Stimulated activated memory B cell treated with anti-CD40 and anti-IgM and Interleukin-4, amounts not matched to agents 10 μg/mL and 1 μg/mL and 100 μg/mL, for 72 hours (primary cell): ENCODE measurements at regions not wholly inside any gene's neighbourhood (a gene's known extent, or its start where the extent isn't known, plus 50 kb on each side); places are given as distances from the start of the nearest gene placed in this dataset.

ENCODE experiments used
- ATAC-seq: fragments of 150-1000 bp; cut with Tn5 transposase; 2 replicates; pipeline ENCODE4 v1.10.0; 2021
- H3K27ac Mint-ChIP-seq: one replicate; pipeline ENCODE4 v1.8.0; 2022; ENCODE audit warnings: mild to moderate bottlenecking, mixed read lengths
- H3K27me3 Mint-ChIP-seq: one replicate; pipeline ENCODE4 v1.8.0; 2022; ENCODE audit warnings: mixed read lengths
- H3K36me3 Mint-ChIP-seq: one replicate; pipeline ENCODE4 v1.8.0; 2022; ENCODE audit warnings: mixed read lengths
- H3K4me1 Mint-ChIP-seq: one replicate; pipeline ENCODE4 v1.8.0; 2022; ENCODE audit warnings: mixed read lengths
- H3K4me3 Mint-ChIP-seq: one replicate; pipeline ENCODE4 v1.8.0; 2022; ENCODE audit warnings: mild to moderate bottlenecking, moderate library complexity, mixed read lengths
- H3K9me3 Mint-ChIP-seq: one replicate; pipeline ENCODE4 v1.8.0; 2022; ENCODE audit warnings: mixed read lengths

DNA sequence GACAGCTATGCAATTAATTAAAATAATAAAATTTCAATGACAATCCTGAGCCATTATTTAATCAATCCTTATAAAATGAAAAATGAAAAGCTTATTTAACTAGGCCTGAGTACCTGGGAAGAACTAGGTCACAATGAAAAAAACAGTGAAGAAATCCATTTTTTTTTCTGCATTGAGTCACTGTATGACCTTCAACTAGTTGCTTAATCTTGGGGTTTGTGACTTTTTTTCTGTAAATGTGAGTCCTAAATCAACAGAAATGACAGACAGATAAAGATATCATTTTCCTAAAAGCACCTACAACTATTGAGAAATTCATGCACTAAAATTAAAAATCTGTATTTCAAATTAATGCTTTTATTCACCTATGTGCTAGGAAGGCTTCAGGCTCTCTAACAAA lies 96.8 kb downstream of the TMEM26 start:
- Mint-ChIP-seq H3K9me3 (no peaks in the 10 kb centered on the region), H3K36me3 (no peaks in the 10 kb centered on the region), H3K4me3 (no peak overlapping the region), H3K27me3 (peaks cover 9% of the 10 kb centered on the region), H3K4me1 (no peaks in the 10 kb centered on the region), H3K27ac (no peak overlapping the region)
- ATAC-seq, result no peak

DNA sequence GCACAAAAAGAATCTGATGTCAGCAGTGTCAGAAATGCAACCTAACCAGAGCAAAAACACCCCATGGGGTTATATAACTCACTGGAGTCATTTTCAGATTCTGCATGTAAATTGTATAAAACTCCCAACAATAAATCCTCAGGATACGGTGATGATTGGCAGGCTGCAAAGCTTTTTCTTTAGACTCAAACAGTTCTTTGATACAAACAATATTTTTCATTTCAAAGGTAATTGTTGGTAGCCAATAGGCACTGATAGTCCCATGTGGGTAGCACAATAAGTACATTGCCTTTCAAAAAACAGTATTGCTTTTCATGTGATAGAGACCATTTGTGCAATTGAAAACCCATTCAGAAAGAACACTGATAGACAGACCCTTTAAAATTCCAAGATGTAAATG lies 98.0 kb downstream of the TMEM26 start:
- Mint-ChIP-seq H3K36me3 (no peaks in the 10 kb centered on the region), H3K4me1 (no peaks in the 10 kb centered on the region), H3K27ac (no peak overlapping the region), H3K27me3 (peaks cover 9% of the 10 kb centered on the region), H3K9me3 (no peaks in the 10 kb centered on the region), H3K4me3 (no peak overlapping the region)
- ATAC-seq, result no peak

DNA sequence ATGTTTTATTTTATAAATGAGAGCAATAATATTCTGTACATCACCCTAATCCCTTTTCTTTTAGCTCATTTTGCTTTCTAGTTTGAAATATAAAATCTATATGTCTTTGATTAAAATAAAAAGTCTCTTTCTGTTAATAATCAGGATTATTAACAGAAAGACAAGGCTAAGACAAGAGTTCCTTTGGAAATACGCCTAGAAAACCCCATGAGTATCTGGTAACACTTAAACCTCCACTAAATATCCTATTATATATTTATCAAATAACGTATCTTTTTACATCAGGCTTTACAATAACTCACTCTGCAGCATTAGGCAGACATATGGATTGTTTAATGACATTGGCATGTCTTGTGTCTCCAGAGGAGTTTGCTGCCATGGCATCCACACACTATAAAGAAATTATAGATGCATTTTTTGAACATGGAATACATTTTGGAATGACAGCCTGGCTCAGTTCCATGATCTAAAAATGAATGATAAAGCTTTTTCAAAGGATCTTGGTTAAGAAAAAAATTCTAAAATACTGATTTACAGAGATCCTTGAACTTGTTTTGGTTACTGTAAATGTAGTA lies 98.7 kb downstream of the TMEM26 start:
- Mint-ChIP-seq H3K27me3 (peaks cover 9% of the 10 kb centered on the region), H3K9me3 (no peaks in the 10 kb centered on the region), H3K4me1 (no peaks in the 10 kb centered on the region), H3K36me3 (no peaks in the 10 kb centered on the region), H3K27ac (no peak overlapping the region), H3K4me3 (no peak overlapping the region)
- no peak for ATAC-seq

DNA sequence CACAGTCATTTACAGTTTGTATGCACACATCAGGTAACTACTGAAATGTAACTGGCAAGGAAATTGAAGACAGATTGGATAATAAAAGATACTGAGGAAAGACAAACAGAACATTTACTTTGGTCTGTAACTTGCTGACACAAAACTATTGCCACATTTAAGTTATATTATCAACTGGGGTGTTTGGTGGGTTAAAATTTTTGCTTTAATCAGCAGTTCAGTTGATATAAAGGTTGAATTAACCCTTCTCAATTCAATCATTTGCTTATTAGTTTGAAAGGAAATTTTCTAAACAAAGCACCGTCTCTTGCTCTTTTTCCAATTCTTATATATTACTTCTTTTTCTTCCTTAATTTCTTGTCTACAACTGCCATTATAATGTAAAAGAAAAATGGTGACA lies 102.4 kb downstream of the TMEM26 start:
- H3K27ac Mint-ChIP-seq, result no peak overlapping the region
- H3K27me3 Mint-ChIP-seq, result peaks cover 16% of the 10 kb centered on the region
- ATAC-seq, result no peak
- H3K9me3 Mint-ChIP-seq, result peaks cover 3% of the 10 kb centered on the region
- no peaks in the 10 kb centered on the region for H3K4me1 Mint-ChIP-seq
- H3K36me3 Mint-ChIP-seq, result no peaks in the 10 kb centered on the region
- no peak overlapping the region for H3K4me3 Mint-ChIP-seq

DNA sequence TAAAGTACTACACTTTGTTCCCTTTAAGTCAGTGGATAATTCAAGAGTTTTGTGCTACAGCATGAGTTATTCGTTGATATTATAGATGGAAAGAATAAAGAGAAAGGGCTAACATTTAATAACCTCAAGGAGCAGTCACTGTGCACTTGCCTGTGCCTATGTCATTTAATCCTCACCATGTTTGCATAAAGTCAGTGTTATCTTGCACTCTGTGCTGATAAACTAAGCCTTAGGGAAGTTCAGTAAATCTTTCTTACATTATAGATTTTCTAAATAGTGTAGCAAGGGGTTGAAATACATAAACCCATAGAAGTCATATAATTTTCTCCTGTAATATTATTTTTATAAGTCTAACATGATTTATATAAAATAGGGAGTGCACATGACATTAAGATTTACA lies 103.1 kb downstream of the TMEM26 start:
- Mint-ChIP-seq H3K27me3 (peaks cover 16% of the 10 kb centered on the region), H3K4me3 (no peak overlapping the region), H3K4me1 (no peaks in the 10 kb centered on the region), H3K9me3 (peaks cover 3% of the 10 kb centered on the region), H3K36me3 (no peaks in the 10 kb centered on the region), H3K27ac (no peak overlapping the region)
- ATAC-seq, result no peak

DNA sequence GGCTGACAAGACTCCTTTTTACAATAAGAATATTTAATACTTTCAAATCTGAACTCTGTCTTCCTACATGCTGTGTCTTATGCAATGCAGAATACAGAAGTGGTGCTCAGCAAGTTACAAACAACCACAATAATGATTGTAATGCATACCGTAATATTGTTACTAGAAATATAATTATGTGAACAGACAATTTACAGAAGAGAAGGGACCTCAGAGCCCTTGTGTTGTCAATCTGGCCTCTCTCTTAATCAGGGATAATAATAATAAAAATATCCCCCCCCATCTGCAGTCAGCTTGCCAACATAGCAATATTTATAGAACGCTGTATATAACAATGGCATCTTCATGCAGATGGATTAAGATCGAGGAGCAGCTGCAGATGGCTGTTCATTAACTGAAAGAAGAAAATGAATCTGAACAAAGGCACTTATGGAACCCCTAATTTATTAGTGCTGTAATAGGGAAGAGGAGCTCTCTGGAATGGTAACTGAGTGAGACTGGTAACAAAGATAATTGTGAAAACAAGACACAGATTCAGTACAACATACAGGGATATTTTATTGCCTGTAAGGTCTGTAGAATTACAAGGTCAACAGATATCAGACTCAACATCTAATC lies 106.3 kb downstream of the TMEM26 start:
- ATAC-seq, result no peak
- H3K9me3 Mint-ChIP-seq, result peaks cover 3% of the 10 kb centered on the region
- H3K27me3 Mint-ChIP-seq, result peaks cover 21% of the 10 kb centered on the region
- H3K4me1 Mint-ChIP-seq, result no peaks in the 10 kb centered on the region
- H3K27ac Mint-ChIP-seq, result no peak overlapping the region
- no peaks in the 10 kb centered on the region for H3K36me3 Mint-ChIP-seq
- H3K4me3 Mint-ChIP-seq, result no peak overlapping the region

DNA sequence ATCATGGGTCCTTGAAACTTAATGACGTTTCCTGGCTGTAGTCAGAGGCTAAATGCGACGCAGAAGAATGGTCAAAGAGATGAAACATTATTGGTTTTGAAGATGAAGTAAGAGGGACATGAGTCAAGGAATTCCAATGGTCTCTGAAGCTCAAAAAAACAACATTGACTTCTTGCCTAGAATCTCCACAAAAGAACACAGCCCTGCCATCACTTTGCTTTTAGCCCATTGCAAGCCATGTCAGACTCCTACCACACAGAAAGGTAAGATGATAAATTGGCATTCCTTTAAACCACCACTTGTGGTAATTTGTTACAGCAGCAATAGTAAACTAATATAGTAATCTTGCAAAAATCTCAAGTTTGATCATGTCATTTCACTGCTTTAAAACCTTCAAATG lies 109.4 kb downstream of the TMEM26 start:
- H3K27me3 Mint-ChIP-seq, result peaks cover 17% of the 10 kb centered on the region
- H3K9me3 Mint-ChIP-seq, result peaks cover 3% of the 10 kb centered on the region
- ATAC-seq, result no peak
- no peaks in the 10 kb centered on the region for H3K4me1 Mint-ChIP-seq
- H3K36me3 Mint-ChIP-seq, result no peaks in the 10 kb centered on the region
- H3K4me3 Mint-ChIP-seq, result no peak overlapping the region
- no peak overlapping the region for H3K27ac Mint-ChIP-seq

DNA sequence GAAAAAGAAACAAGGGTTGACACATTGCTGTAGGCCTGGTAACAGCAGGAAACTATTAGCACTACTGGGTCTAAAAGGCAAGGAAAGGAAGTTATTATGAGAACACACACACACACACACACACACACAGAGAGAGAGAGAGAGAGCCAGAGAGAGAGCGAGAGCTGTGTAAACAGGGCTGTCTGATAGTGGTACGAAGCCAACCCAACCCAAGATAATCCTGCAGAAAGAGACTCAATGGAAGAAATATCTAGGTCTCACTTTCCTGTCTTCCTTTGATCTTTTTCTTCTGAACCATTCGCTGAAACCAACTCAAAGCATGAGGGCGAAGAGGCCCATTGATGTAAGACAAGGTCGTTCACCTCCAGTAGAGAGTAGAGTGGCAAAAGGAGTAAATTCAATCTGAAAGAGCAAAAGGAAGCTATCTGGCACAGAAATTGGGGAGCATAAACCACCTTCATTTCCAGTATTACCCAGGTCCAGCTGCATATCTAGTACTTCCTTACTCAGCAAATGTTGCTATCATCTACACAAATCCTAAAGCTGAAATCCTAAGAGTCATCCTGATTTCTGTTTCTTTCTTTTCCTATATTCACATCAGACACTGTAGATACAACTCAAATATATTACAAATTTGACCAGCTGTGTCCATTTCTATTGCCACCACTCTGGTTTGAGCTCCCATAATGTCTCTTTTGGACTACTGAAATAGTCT lies 110.2 kb downstream of the TMEM26 start:
- ATAC-seq, result no peak
- Mint-ChIP-seq H3K36me3 (no peaks in the 10 kb centered on the region), H3K27me3 (peaks cover 17% of the 10 kb centered on the region), H3K27ac (no peak overlapping the region), H3K4me1 (no peaks in the 10 kb centered on the region), H3K4me3 (no peak overlapping the region), H3K9me3 (peaks cover 3% of the 10 kb centered on the region)

DNA sequence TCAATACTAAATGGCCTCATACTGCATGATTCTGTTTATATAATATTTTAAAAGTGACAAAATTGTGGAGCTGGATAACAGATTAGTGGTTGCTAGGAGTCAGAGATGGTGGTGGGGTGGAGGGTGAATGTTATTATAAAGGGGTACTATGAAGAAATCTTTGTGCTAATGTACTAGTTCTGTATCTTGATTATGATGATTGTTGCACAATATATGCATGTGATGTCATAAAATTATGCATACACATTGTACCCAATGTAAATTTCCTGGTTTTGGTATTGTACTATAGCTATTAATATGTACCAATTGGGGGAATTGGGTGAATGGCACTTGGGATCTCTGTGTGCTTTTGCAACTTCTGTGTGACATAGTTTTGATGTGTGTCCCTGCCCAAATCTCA lies 112.2 kb downstream of the TMEM26 start:
- no peak overlapping the region for H3K4me3 Mint-ChIP-seq
- H3K9me3 Mint-ChIP-seq, result no peaks in the 10 kb centered on the region
- ATAC-seq, result no peak
- no peaks in the 10 kb centered on the region for H3K36me3 Mint-ChIP-seq
- no peaks in the 10 kb centered on the region for H3K4me1 Mint-ChIP-seq
- peaks cover 9% of the 10 kb centered on the region for H3K27me3 Mint-ChIP-seq
- H3K27ac Mint-ChIP-seq, result no peak overlapping the region

DNA sequence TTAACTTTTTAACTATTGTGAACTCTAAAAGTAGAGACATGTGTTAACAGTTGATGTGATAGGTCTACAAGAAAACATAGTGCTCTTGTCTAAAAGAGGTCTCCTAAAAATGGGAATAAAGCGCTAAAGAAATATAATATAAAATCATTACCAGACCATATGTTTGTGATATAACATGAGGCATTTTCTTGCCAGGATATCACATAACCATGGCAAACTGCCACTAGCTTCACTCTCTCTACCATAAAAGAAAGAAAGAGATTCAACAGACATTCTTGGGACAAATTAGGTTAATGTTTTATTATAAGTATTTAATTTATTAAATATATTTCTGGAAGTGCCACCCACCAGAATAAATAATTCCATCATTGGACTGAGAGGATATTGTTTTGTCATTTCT lies 115.0 kb downstream of the TMEM26 start:
- Mint-ChIP-seq H3K36me3 (no peaks in the 10 kb centered on the region), H3K9me3 (no peaks in the 10 kb centered on the region), H3K4me3 (no peak overlapping the region), H3K27me3 (no peaks in the 10 kb centered on the region), H3K27ac (no peak overlapping the region), H3K4me1 (no peaks in the 10 kb centered on the region)
- ATAC-seq, result no peak

DNA sequence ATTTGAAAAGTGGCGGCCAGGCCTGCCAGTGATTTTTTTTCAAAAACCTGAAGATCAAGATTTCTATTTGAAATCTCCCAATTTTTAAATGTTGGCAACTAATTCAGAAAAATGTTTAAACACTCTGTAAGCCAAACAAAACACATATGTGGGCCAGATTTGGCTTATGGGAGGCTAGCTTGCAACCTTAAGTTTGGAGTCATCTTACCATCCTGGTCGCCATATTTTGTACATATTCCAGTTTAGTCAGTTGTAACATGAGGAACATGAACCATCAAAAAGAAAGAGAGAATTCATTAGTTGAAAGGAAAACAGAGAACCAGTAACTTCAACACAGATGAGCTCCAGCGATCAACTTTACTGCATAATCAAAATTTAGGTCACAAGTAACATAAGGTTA lies 115.4 kb downstream of the TMEM26 start:
- Mint-ChIP-seq H3K27ac (no peak overlapping the region), H3K27me3 (no peaks in the 10 kb centered on the region), H3K4me3 (no peak overlapping the region), H3K4me1 (no peaks in the 10 kb centered on the region), H3K36me3 (no peaks in the 10 kb centered on the region), H3K9me3 (no peaks in the 10 kb centered on the region)
- no peak for ATAC-seq

DNA sequence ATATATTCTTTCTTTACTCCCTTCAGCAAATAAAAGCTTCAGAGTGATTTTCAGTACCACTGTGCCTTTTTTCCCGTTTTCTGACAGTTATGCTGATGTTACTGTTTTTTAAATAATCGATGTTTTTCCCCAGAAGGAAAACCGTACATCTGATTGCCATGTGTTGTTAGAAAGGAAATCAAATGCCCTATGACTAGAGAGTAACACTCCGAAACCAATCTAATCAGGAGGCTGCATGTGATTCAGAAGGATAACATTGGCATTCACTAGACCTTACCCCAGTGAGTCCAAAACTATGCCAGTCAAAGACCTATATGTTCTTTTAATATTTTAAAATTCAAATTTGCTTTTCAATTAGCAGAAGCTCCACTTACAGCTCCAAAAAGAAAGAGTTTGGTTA lies 116.3 kb downstream of the TMEM26 start:
- no peak for ATAC-seq
- Mint-ChIP-seq H3K36me3 (no peaks in the 10 kb centered on the region), H3K9me3 (no peaks in the 10 kb centered on the region), H3K4me3 (no peak overlapping the region), H3K4me1 (no peaks in the 10 kb centered on the region), H3K27me3 (no peaks in the 10 kb centered on the region), H3K27ac (no peak overlapping the region)

DNA sequence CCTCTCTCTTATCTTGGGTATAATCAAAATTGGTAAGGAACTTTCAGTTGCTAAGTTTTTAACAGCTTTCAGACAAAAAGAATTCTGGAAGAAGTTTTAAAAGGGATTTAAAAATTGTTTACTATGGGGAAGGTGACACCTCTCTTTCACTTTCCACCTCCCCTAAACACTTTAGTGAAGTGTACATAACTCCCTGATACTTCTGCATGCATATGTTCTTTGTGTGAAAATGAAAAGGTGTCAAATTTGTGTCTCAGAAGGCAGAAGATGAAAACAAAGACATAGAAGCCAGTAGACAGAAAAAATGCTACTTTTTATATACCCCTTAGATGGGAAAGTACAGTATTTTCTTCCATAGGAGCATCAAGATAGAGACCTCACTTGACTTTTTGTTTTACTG lies 117.8 kb downstream of the TMEM26 start:
- Mint-ChIP-seq H3K36me3 (no peaks in the 10 kb centered on the region), H3K27me3 (no peaks in the 10 kb centered on the region), H3K4me3 (no peak overlapping the region), H3K9me3 (no peaks in the 10 kb centered on the region), H3K27ac (no peak overlapping the region), H3K4me1 (no peaks in the 10 kb centered on the region)
- ATAC-seq, result no peak

DNA sequence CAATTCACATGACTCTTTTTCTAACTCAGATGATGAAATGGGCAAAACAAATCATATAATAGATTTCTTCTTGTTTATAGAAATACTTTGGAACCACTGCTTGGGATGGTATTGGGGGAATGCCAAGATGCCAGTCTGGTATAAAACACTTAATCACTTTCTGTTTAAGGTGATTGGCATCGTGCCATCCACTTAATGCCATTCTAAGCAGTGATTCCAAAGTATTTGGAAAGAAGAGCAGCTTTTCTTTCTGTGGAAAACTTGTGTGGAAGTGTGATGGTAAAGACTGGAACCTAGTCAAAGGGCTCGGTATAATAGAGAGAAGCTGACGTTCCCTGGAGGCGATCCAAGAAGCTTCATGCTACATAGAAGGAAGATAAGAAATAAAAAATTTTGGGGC lies 120.6 kb downstream of the TMEM26 start:
- Mint-ChIP-seq H3K27me3 (no peaks in the 10 kb centered on the region), H3K9me3 (peaks cover 10% of the 10 kb centered on the region), H3K36me3 (no peaks in the 10 kb centered on the region), H3K27ac (no peak overlapping the region), H3K4me3 (no peak overlapping the region), H3K4me1 (no peaks in the 10 kb centered on the region)
- ATAC-seq, result no peak

DNA sequence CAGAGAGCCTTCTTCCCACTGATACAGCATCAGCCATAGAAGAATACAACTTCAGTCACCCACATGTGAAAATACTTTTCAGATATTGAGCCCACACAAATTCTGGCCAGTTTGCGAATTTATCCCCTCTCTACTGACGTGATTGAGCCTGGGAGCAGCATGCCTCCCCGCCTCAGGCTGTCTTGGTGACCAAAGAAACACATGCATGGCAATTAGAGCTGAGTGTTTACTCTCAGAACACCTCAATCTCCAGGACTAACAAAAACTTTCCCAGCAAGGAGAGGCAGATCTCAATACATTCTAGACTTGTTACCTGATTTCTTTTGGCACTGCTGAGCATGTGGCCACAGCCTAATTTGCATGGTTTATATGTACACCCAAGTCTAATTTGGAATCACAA lies 122.5 kb downstream of the TMEM26 start:
- H3K4me3 Mint-ChIP-seq, result no peak overlapping the region
- H3K36me3 Mint-ChIP-seq, result no peaks in the 10 kb centered on the region
- no peak for ATAC-seq
- H3K4me1 Mint-ChIP-seq, result no peaks in the 10 kb centered on the region
- H3K27ac Mint-ChIP-seq, result no peak overlapping the region
- peaks cover 1% of the 10 kb centered on the region for H3K27me3 Mint-ChIP-seq
- H3K9me3 Mint-ChIP-seq, result peaks cover 10% of the 10 kb centered on the region

DNA sequence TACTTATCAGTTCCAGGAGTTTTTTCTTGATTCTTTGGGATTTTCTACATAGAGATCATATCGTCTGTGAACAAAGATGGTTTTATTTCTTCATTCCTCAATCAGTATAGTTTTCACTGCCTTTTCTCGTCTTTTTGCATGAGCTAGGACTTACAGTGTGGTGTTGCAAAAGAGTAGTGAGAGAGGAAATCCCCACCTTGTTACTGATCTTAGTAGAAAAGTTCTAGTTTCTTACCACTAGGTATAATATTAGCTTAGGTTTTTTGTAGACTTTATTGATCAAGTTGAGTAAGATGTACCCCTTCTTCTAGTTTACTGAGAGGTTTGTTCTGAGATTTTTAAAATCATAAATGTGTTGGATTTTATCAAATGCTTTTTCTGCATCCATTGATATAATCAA lies 123.3 kb downstream of the TMEM26 start:
- Mint-ChIP-seq H3K9me3 (peaks cover 10% of the 10 kb centered on the region), H3K27me3 (peaks cover 9% of the 10 kb centered on the region), H3K4me1 (no peaks in the 10 kb centered on the region), H3K36me3 (no peaks in the 10 kb centered on the region), H3K27ac (no peak overlapping the region), H3K4me3 (no peak overlapping the region)
- no peak for ATAC-seq
